ENCODE measurements at regions not wholly inside any gene's neighbourhood (a gene's known extent, or its start where the extent isn't known, plus 50 kb on each side); places are given as distances from the start of the nearest gene placed in this dataset.
A peak's percentile ranks its signal among the peaks of the same experiment; 100 is the strongest.

GRCh38 chrX:45842926-45843315 lies 642.2 kb upstream of the DIPK2B start:
- Histone ChIP-seq H3K36me3 (no peaks in the 10 kb centered on the region), H3K9me3 (no peaks in the 10 kb centered on the region), H3K4me3 (no peak overlapping the region), H3K27me3 (no peaks in the 10 kb centered on the region), H3K4me1 (no peaks in the 10 kb centered on the region), H3K27ac (no peak overlapping the region)
- no peak for TF ChIP-seq POLR2A (IDR thresholded peaks at IDR 0.05)
- 54% methylated on average over 1 of the region's 1 CpG for WGBS (ENCODE audit: insufficient coverage, low coverage, low lambda C conversion rate, missing lambda C conversion rate)
- DNase-seq (no peak), ATAC-seq (no peak)
- intact Hi-C loops (cut with DNase I): no loop called here

GRCh38 chrX:45842207-45842925 lies 641.7 kb upstream of the DIPK2B start:
- H3K4me1 ChIP-seq: no peaks in the 10 kb centered on the region
- 52% methylated on average over 2 of the region's 2 CpGs for WGBS (ENCODE audit: insufficient coverage, low coverage, low lambda C conversion rate, missing lambda C conversion rate)
- no peak overlapping the region for H3K4me3 ChIP-seq
- no peak overlapping the region for H3K27ac ChIP-seq
- TF ChIP-seq CTCF (IDR thresholded peaks at IDR 0.05): no peak
- no peak for TF ChIP-seq POLR2A (IDR thresholded peaks at IDR 0.05)
- ATAC-seq (no peak), DNase-seq (no peak)
- no peaks in the 10 kb centered on the region for H3K27me3 ChIP-seq
- H3K36me3 ChIP-seq: no peaks in the 10 kb centered on the region
- no peaks in the 10 kb centered on the region for H3K9me3 ChIP-seq
- intact Hi-C loops (cut with DNase I): no loop called here

GRCh38 chrX:45840411-45840950 lies 639.8 kb upstream of the DIPK2B start:
- Histone ChIP-seq H3K27ac (no peak overlapping the region), H3K36me3 (no peaks in the 10 kb centered on the region), H3K4me3 (no peak overlapping the region), H3K4me1 (no peaks in the 10 kb centered on the region), H3K9me3 (no peaks in the 10 kb centered on the region), H3K27me3 (no peaks in the 10 kb centered on the region)
- DNase-seq: no peak
- TF ChIP-seq POLR2A (IDR thresholded peaks at IDR 0.05) (no peak), CTCF (IDR thresholded peaks at IDR 0.05) (no peak)
- 52% methylated on average over 3 of the region's 3 CpGs for WGBS (ENCODE audit: insufficient coverage, low coverage, low lambda C conversion rate, missing lambda C conversion rate)
- intact Hi-C loops (cut with DNase I): no loop called here
- ATAC-seq: no peak

- 56% methylated on average over 2 of the region's 2 CpGs for WGBS (ENCODE audit: insufficient coverage, low coverage, low lambda C conversion rate, missing lambda C conversion rate)
- no peaks in the 10 kb centered on the region for H3K4me1 ChIP-seq
- H3K4me3 ChIP-seq: no peak overlapping the region
- ATAC-seq: no peak
- intact Hi-C loops (cut with DNase I): no loop called here
- DNase-seq: no peak
- no peaks in the 10 kb centered on the region for H3K27me3 ChIP-seq
- H3K9me3 ChIP-seq: no peaks in the 10 kb centered on the region
- TF ChIP-seq CTCF (IDR thresholded peaks at IDR 0.05) (no peak), POLR2A (IDR thresholded peaks at IDR 0.05) (no peak)
- no peak overlapping the region for H3K27ac ChIP-seq
- H3K36me3 ChIP-seq: no peaks in the 10 kb centered on the region
Observed at GRCh38 chrX:45830343-45830742, 629.7 kb upstream of the DIPK2B start.

- intact Hi-C loops (cut with DNase I): no loop called here
- no peak for DNase-seq
- peak in 1 of 4 donors; percentile 71 for ATAC-seq
- Histone ChIP-seq H3K4me3 (no peak overlapping the region), H3K36me3 (no peaks in the 10 kb centered on the region), H3K27me3 (no peaks in the 10 kb centered on the region), H3K27ac (no peak overlapping the region), H3K4me1 (no peaks in the 10 kb centered on the region), H3K9me3 (no peaks in the 10 kb centered on the region)
- 52% methylated on average over 6 of the region's 6 CpGs for WGBS (ENCODE audit: insufficient coverage, low coverage, low lambda C conversion rate, missing lambda C conversion rate)
- peak in 2 of 4 donors; percentile 5 to 17 for TF ChIP-seq CTCF (IDR thresholded peaks at IDR 0.05)
- no peak for TF ChIP-seq POLR2A (IDR thresholded peaks at IDR 0.05)
Observed at GRCh38 chrX:45824471-45824870, 623.8 kb upstream of the DIPK2B start.
